ENCODE measurements at regions not wholly inside any gene's neighbourhood (a gene's known extent, or its start where the extent isn't known, plus 50 kb on each side); places are given as distances from the start of the nearest gene placed in this dataset.

DNA sequence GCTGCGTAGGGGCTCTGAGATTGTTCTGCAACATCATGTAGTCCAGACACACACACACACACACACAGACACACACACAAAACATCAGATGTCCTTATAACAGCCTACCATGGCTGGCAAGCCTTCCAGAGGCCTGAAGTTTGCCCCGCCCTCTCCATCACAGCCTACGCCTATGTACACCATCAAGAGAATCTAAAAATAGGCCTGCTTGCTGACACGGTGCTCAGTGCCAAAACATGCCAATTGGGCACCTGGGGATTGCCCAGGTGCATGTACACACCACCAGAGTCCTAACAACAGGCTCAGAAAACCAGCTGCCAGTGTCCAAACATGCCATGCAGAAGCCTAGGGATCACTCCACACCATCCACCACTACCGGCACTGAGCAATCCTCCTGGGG is 391.7 kb upstream of the SPTLC3 start:
- Mint-ChIP-seq H3K4me3 (no peak overlapping the region), H3K36me3 (no peaks in the 10 kb centered on the region), H3K27me3 (ENCODE audit: low read depth in 3 of 3) (peaks cover 0 to 2% (median 1%) of the 10 kb centered on the region in 3 donors), H3K4me1 (no peaks in the 10 kb centered on the region), H3K27ac (no peak overlapping the region), H3K9me3 (peaks cover 11 to 28% (median 15%) of the 10 kb centered on the region in 7 donors)
- no peak overlapping the region for H3K4me2 ChIP-seq (replicated peaks; ENCODE audit: extremely low read depth, low read length, poor library complexity, severe bottlenecking)
- H3K27ac ChIP-seq (ENCODE audit: low read depth in 1 of 2, low read length in 2 of 2), result no peak overlapping the region
- no peak overlapping the region for H3K9ac ChIP-seq (ENCODE audit: insufficient read depth, low read length, poor library complexity, severe bottlenecking)
- 84% methylated on average over 5 of the region's 5 CpGs for WGBS (ENCODE audit: insufficient coverage)
- no peak overlapping the region for H3K4me3 ChIP-seq (replicated peaks in 1 of 3; ENCODE audit: low read depth in 2 of 3, low read length in 3 of 3)
- H4K20me1 ChIP-seq (ENCODE audit: insufficient read depth, low read length), result no peaks in the 10 kb centered on the region
- intact Hi-C loops (cut with micrococcal nuclease), result no loop called here
- no peak overlapping the region for H2AFZ ChIP-seq (ENCODE audit: insufficient read depth, low read depth, low read length, poor library complexity, severe bottlenecking)
- DNase-seq, result no peak
- no peaks in the 10 kb centered on the region for H3K36me3 ChIP-seq (replicated peaks in 1 of 2; ENCODE audit: control insufficient read depth in 1 of 2, insufficient read depth in 2 of 2, low read length in 2 of 2)
- no peaks in the 10 kb centered on the region for H3K27me3 ChIP-seq (ENCODE audit: control insufficient read depth in 2 of 2, insufficient read depth in 2 of 2, low read length in 2 of 2)
- H3K4me1 ChIP-seq (ENCODE audit: control insufficient read depth in 1 of 2, insufficient read depth in 2 of 2, low read length in 2 of 2), result no peaks in the 10 kb centered on the region
- H3K79me2 ChIP-seq (ENCODE audit: insufficient read depth, low read length), result no peaks in the 10 kb centered on the region
- no peak for TF ChIP-seq CTCF (IDR thresholded peaks at IDR 0.05)
- peaks cover 19 to 28% of the 10 kb centered on the region in 2 donors for H3K9me3 ChIP-seq (replicated peaks in 1 of 2; ENCODE audit: control insufficient read depth in 1 of 2, insufficient read depth in 1 of 2, low read length in 2 of 2)

DNA sequence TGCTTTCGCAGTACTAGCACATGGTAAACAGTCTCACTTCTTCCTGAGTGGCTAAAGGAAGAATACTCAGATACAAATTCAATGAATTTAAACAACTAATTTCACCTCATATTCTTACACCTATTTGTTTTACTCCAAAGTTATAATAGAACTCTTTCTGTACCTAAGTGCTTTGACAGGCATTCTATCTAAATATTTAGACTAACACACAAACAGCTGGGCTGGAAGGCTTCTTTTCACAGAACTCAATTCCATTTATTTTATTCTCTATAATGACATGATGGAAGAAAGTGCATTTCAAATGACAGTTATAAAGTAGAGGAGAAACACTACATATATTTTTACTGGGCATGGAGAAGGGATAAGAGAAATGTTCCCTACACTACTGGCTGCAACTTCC is 384.9 kb upstream of the SPTLC3 start:
- no peak overlapping the region for H3K4me3 Mint-ChIP-seq
- H3K27me3 ChIP-seq (ENCODE audit: control insufficient read depth in 2 of 2, insufficient read depth in 2 of 2, low read length in 2 of 2), result no peaks in the 10 kb centered on the region

More for the DNA sequence above, 384.9 kb upstream of the SPTLC3 start:
- H3K4me1 Mint-ChIP-seq, result no peaks in the 10 kb centered on the region
- H3K27me3 Mint-ChIP-seq (ENCODE audit: low read depth in 3 of 3), result peaks cover 0 to 1% (median 0%) of the 10 kb centered on the region in 3 donors
- no peak overlapping the region for H3K9ac ChIP-seq (ENCODE audit: insufficient read depth, low read length, poor library complexity, severe bottlenecking)
- no peaks in the 10 kb centered on the region for H3K79me2 ChIP-seq (ENCODE audit: insufficient read depth, low read length)
- H3K4me3 ChIP-seq (replicated peaks in 1 of 3; ENCODE audit: low read depth in 2 of 3, low read length in 3 of 3), result no peak overlapping the region
- no peak overlapping the region for H3K4me2 ChIP-seq (replicated peaks; ENCODE audit: extremely low read depth, low read length, poor library complexity, severe bottlenecking)
- H3K36me3 ChIP-seq (replicated peaks in 1 of 2; ENCODE audit: control insufficient read depth in 1 of 2, insufficient read depth in 2 of 2, low read length in 2 of 2), result no peaks in the 10 kb centered on the region
- no peak overlapping the region for H3K27ac ChIP-seq (ENCODE audit: low read depth in 1 of 2, low read length in 2 of 2)
- 100% methylated on average over 1 of the region's 1 CpG for WGBS (ENCODE audit: insufficient coverage)
- no peaks in the 10 kb centered on the region for H3K4me1 ChIP-seq (ENCODE audit: control insufficient read depth in 1 of 2, insufficient read depth in 2 of 2, low read length in 2 of 2)
- H3K9me3 ChIP-seq (replicated peaks in 1 of 2; ENCODE audit: control insufficient read depth in 1 of 2, insufficient read depth in 1 of 2, low read length in 2 of 2), result peaks cover 4% of the 10 kb centered on the region in 2 donors
- no peaks in the 10 kb centered on the region for H4K20me1 ChIP-seq (ENCODE audit: insufficient read depth, low read length)
- H3K36me3 Mint-ChIP-seq, result no peaks in the 10 kb centered on the region
- no peak overlapping the region for H2AFZ ChIP-seq (ENCODE audit: insufficient read depth, low read depth, low read length, poor library complexity, severe bottlenecking)
- TF ChIP-seq CTCF (IDR thresholded peaks at IDR 0.05), result no peak
- H3K27ac Mint-ChIP-seq, result no peak overlapping the region
- peaks cover 0 to 12% (median 4%) of the 10 kb centered on the region in 7 donors for H3K9me3 Mint-ChIP-seq
- intact Hi-C loops (cut with micrococcal nuclease), result no loop called here
- DNase-seq, result no peak

Data from CD14-positive monocyte (primary cell).